CD1c-positive myeloid dendritic cell (primary cell): ENCODE measurements at regions not wholly inside any gene's neighbourhood (a gene's known extent, or its start where the extent isn't known, plus 50 kb on each side); places are given as distances from the start of the nearest gene placed in this dataset.
"Not testable (repeated sequence)": the region's sequence is repeated elsewhere in the genome, so short reads cannot be mapped to it uniquely, and the experiment has no call there.

ENCODE experiments used
- DNase-seq: peaks from one replicate; pipeline ENCODE4 v3.0.0-alpha.2; 2016; ENCODE audit errors: extremely low spot score

- peak; percentile 51 for DNase-seq
Measured at GRCh38 chr2:175414882-175415487, 233.5 kb upstream of the ATP5MC3 start.

- DNase-seq, result no peak
Measured at GRCh38 chr2:175414191-175414881, 232.8 kb upstream of the ATP5MC3 start.

DNA sequence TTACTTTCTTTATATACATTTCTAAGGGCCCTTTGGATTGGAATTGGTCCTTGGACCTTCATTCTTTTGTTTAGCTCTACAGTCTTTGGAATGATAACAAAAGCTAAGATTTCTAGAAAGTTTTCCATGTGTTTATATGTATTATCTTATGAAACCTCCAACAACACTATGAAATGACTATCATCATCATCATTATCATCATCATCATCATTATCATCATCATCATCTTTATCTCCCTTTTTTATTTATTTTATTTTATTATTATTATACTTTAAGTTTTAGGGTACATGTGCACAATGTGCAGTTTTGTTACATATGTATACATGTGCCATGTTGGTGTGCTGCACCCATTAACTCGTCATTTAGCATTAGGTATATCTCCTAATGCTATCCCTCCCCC, 229.4 kb upstream of the ATP5MC3 start:
- not testable (repeated sequence) for DNase-seq

- DNase-seq, result no peak
Measured at GRCh38 chr2:175404839-175405238, 223.3 kb upstream of the ATP5MC3 start.

DNA sequence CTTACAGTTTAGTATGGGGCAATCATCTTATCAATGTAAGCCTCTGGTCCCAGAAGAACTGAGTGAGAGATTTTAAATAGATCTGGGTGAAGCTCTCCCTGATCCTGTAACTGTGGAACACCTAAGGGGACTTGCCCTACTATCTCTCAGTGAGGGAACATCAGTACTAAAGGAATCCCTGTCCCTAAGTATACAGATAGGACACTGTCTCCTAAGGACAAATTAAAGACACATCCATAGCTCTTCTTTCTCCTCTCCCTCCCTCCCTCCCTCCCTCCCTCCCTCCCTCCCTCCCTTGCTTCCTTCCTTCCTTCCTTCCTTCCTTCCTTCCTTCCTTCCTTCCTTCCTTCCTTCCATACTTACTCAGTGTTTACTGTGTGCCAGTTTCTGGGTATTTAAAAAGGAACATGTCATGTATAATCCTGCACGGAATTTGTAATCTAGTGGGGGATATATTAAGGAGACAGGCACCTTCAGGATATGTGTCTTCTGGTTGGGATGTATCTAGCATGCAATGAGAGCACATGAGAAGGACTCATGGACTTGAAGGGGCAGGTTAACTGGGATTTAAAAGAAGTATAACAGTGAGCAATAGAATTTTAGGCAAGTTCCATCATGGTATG, 222.2 kb upstream of the ATP5MC3 start:
- no peak for DNase-seq

DNA sequence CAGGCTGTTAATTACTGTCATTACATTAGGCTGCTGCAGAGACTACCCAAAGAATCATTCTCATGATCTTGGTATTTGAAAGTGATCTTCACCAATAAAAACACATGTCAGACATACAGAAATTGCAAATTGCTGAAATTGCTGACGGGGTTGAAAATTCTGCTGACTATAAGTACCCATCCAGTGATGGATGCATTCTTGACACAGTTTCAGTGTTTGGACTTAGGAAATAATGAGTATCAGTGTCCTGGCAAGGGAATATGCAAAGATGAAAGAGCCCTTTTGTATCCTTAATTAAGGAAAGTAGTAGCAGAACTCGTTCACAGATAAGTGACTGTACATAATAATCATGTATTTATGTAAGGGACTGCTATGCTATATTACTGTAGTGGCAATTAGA, 221.1 kb upstream of the ATP5MC3 start:
- DNase-seq, result no peak

DNA sequence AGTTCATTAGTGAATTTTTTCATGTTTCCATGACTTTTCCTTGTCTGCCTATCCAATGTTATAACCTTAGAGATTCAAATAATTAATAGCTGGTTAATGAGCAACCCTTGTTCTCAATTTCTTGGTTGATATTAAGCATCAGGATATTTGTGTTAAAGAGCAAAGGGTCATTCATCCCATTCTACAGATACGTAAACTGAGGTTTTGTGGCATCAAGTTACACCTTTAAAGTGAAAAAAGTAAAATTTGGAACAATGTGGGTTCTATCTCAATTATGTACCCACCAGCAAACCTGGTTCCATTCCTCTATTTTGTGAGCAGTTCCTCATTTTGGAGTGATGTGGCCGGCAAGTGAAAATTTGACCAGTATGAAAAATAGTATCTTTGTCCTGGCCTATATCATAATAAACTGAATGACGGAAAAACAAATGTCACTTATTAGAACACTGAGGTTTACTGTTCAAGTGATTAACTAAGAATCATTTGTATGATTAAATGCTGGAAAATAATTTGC, 220.5 kb upstream of the ATP5MC3 start:
- DNase-seq, result no peak

- DNase-seq, result no peak
Measured at GRCh38 chr2:175400975-175401374, 219.5 kb upstream of the ATP5MC3 start.

- DNase-seq, result no peak
Measured at GRCh38 chr2:175399326-175399725, 217.8 kb upstream of the ATP5MC3 start.

DNA sequence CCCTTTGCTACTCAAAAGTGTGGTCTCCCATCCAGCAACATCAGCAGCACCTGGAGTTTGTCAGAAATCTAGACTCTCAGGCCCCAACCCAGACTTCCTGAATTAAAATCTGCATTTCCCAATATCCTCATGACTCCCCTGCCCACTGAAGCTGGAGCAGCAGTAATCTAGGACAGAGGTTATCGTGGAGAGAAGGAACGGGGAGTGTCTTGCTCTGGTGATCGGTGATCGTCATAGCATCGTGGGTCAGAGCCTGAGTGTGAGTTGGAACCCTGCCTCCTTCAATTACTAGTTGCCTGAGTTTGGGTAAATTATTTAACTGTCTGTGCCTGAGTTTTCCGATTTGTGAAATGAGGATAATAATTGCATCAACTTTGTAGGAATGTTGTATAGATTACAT, 217.3 kb upstream of the ATP5MC3 start:
- DNase-seq, result no peak

GRCh38 chr2:175396696-175397095, 215.2 kb upstream of the ATP5MC3 start:
- no peak for DNase-seq

DNA sequence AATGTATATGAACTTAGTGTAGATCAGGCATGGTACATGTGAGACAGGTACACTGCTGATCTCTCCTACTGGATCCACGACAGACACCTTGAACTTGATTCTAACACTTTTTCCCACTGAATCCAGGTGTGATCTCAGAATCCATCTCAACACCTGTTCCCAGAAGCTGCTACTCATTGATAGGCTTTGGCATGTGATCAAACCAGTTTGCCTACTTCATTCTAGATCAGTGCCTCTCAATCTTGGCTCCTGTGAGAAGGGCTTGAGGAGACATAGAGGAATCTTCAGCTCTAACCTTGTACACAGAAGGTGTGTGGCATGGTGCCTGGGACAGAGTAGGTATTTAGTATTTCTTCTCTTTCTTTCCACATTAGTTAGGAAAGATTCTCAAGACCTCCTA, 212.3 kb upstream of the ATP5MC3 start:
- no peak for DNase-seq

GRCh38 chr2:175383286-175383685, 201.8 kb upstream of the ATP5MC3 start:
- DNase-seq, result no peak

- DNase-seq, result no peak
Measured at GRCh38 chr2:175373729-175374128, 192.2 kb upstream of the ATP5MC3 start.

GRCh38 chr2:175372704-175373701, 191.5 kb upstream of the ATP5MC3 start:
- peak; percentile 21 for DNase-seq

GRCh38 chr2:175371378-175371777, 189.9 kb upstream of the ATP5MC3 start:
- DNase-seq, result no peak

- peak; percentile 61 for DNase-seq
Measured at GRCh38 chr2:175366815-175367214, 185.3 kb upstream of the ATP5MC3 start.

GRCh38 chr2:175363699-175364098, 182.2 kb upstream of the ATP5MC3 start:
- no peak for DNase-seq

- no peak for DNase-seq
Measured at GRCh38 chr2:175362331-175362730, 180.8 kb upstream of the ATP5MC3 start.

GRCh38 chr2:175359710-175360109, 178.2 kb upstream of the ATP5MC3 start:
- DNase-seq, result no peak

- DNase-seq, result no peak
Measured at GRCh38 chr2:175356901-175357300, 175.4 kb upstream of the ATP5MC3 start.

DNA sequence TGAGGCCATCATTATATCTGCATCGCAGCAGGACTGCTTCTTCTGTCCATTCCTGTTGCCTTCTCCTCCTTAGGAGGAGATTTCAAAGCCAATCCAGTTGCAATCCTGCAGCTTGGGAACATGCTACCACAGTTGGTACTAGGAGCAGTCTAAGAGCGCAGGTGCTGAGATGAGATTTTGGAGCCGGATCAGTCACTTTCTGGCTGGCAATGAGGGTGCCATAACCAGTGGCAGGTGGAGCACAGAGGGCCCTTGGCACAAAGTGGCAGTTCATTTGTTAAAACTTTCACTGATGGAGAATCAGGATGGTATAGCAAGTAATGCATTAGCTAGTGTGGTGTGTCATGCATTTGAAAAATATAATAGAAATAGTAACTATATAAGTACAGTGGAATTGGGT, 173.7 kb upstream of the ATP5MC3 start:
- DNase-seq, result no peak
